ENCODE measurements at regions not wholly inside any gene's neighbourhood (a gene's known extent, or its start where the extent isn't known, plus 50 kb on each side); places are given as distances from the start of the nearest gene placed in this dataset.

GRCh38 chr12:59386236-59386635, 209.6 kb upstream of the SLC16A7 start:
- no peaks in the 10 kb centered on the region for H3K9me3 ChIP-seq (replicated peaks; ENCODE audit: insufficient read depth, low read length)
- H3K9me2 ChIP-seq (replicated peaks; ENCODE audit: insufficient read depth, low read length): no peaks in the 10 kb centered on the region
- H3K27ac ChIP-seq (ENCODE audit: low read length): no peak overlapping the region
- no peaks in the 10 kb centered on the region for H4K20me1 ChIP-seq (ENCODE audit: insufficient read depth, low read length)
- no peak overlapping the region for H3K9ac ChIP-seq (ENCODE audit: low read length)
- H2AFZ ChIP-seq (ENCODE audit: low read length): no peak overlapping the region
- no peak overlapping the region for H3K4me3 ChIP-seq (ENCODE audit: low read length)
- no peaks in the 10 kb centered on the region for H3K36me3 ChIP-seq (replicated peaks; ENCODE audit: insufficient read depth, low read length)
- no peaks in the 10 kb centered on the region for H3F3A ChIP-seq (ENCODE audit: insufficient read depth, low read length)
- no peak for TF ChIP-seq CTCF (IDR thresholded peaks at IDR 0.05; ENCODE audit: low read length)
- H3K4me2 ChIP-seq (ENCODE audit: low read depth, low read length): no peak overlapping the region
- no peaks in the 10 kb centered on the region for H3K4me1 ChIP-seq (ENCODE audit: low read length)
- no peaks in the 10 kb centered on the region for H3K27me3 ChIP-seq (replicated peaks; ENCODE audit: insufficient read depth, low read length)
- H3K79me2 ChIP-seq (ENCODE audit: low read length): no peaks in the 10 kb centered on the region
- DNase-seq: no peak

DNA sequence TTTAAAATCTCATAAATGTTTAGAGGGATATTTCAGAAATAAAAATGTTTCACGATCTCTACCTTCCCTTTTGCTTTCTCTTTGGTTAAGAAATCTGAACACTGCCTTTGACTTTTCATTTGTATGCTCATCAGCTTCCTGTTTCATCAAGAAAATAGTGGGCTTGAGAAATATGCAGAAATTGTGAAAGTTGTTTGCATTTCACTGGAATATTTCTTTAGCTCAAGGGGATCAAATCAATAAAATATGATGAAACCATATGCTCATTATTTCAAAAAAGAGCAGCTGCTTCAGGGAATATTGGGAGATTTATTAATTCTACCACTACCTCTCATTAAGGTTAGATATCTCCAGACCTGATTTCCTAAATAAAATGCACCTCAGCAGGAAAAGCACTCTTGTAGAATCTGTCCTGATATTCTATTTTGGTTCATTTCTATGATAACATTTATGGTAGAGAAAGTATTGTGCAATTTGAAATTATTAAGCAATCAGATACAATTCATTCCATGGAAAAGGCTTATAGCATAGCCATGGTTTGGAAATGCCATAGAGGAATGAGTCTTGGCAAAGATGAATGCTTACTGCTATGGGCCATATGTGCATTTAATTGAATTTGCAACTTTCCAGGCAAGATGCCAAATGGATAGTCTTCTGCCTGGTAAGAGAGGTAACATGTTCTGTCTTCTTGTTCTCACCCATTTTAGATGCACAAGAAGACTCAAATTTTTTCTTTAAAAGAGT, 212.6 kb upstream of the SLC16A7 start:
- Histone ChIP-seq H3K9me2 (replicated peaks; ENCODE audit: insufficient read depth, low read length) (no peaks in the 10 kb centered on the region), H3K27me3 (replicated peaks; ENCODE audit: insufficient read depth, low read length) (no peaks in the 10 kb centered on the region), H3F3A (ENCODE audit: insufficient read depth, low read length) (no peaks in the 10 kb centered on the region), H3K27ac (ENCODE audit: low read length) (no peak overlapping the region), H4K20me1 (ENCODE audit: insufficient read depth, low read length) (no peaks in the 10 kb centered on the region), H3K36me3 (replicated peaks; ENCODE audit: insufficient read depth, low read length) (no peaks in the 10 kb centered on the region), H3K9me3 (replicated peaks; ENCODE audit: insufficient read depth, low read length) (no peaks in the 10 kb centered on the region), H3K4me1 (ENCODE audit: low read length) (no peaks in the 10 kb centered on the region), H2AFZ (ENCODE audit: low read length) (peak overlapping the region; percentile 49; the same call in 1 of the 2 replicates), H3K4me3 (ENCODE audit: low read length) (peak overlapping the region; percentile 39), H3K4me2 (ENCODE audit: low read depth, low read length) (peak overlapping the region; percentile 30; the same call in 1 of the 2 replicates), H3K79me2 (ENCODE audit: low read length) (no peaks in the 10 kb centered on the region), H3K9ac (ENCODE audit: low read length) (0 out of 2 replicates have a peak overlapping the region, but pooled peaks have one; percentile 14)
- no peak for DNase-seq
- TF ChIP-seq CTCF (IDR thresholded peaks at IDR 0.05; ENCODE audit: low read length) (no peak), EZH2 (optimal IDR thresholded peaks at IDR 0.05; ENCODE audit: low read depth, low read length) (no peak), EZH2phosphoT487 (IDR thresholded peaks at IDR 0.05; ENCODE audit: low read length) (no peak)

- Histone ChIP-seq H3K4me2 (ENCODE audit: low read depth, low read length) (peak overlapping the region; percentile 30; the same call in 1 of the 2 replicates), H3K4me1 (ENCODE audit: low read length) (no peaks in the 10 kb centered on the region), H2AFZ (ENCODE audit: low read length) (peak overlapping the region; percentile 49; the same call in 1 of the 2 replicates), H3K4me3 (ENCODE audit: low read length) (peak overlapping the region; percentile 39), H3K9me3 (replicated peaks; ENCODE audit: insufficient read depth, low read length) (no peaks in the 10 kb centered on the region), H3K9ac (ENCODE audit: low read length) (0 out of 2 replicates have a peak overlapping the region, but pooled peaks have one; percentile 14), H3F3A (ENCODE audit: insufficient read depth, low read length) (no peaks in the 10 kb centered on the region), H3K27me3 (replicated peaks; ENCODE audit: insufficient read depth, low read length) (no peaks in the 10 kb centered on the region), H3K9me2 (replicated peaks; ENCODE audit: insufficient read depth, low read length) (no peaks in the 10 kb centered on the region), H3K79me2 (ENCODE audit: low read length) (no peaks in the 10 kb centered on the region), H3K36me3 (replicated peaks; ENCODE audit: insufficient read depth, low read length) (no peaks in the 10 kb centered on the region), H3K27ac (ENCODE audit: low read length) (no peak overlapping the region), H4K20me1 (ENCODE audit: insufficient read depth, low read length) (no peaks in the 10 kb centered on the region)
- DNase-seq: no peak
- TF ChIP-seq CTCF (IDR thresholded peaks at IDR 0.05; ENCODE audit: low read length) (no peak), EZH2 (optimal IDR thresholded peaks at IDR 0.05; ENCODE audit: low read depth, low read length) (no peak), EZH2phosphoT487 (IDR thresholded peaks at IDR 0.05; ENCODE audit: low read length) (no peak)
Measured at GRCh38 chr12:59382282-59383078, 213.3 kb upstream of the SLC16A7 start.

Data from MM.1S (cell line).